Smooth muscle cell (in vitro differentiated cells): ENCODE measurements at regions not wholly inside any gene's neighbourhood (a gene's known extent, or its start where the extent isn't known, plus 50 kb on each side); places are given as distances from the start of the nearest gene placed in this dataset.

Experiments
- DNase-seq: peaks from one replicate; lab custom pipeline; 2025; ENCODE audit not compliant: unreplicated experiment; lab: John Stamatoyannopoulos, UW
- H2AFZ ChIP-seq: fragments of 200-600 bp; sonication (generic); 2 replicates; pipeline ENCODE4 v1.6.0; 2016; ENCODE audit warnings: antibody characterized with exemption, low read depth, mild to moderate bottlenecking
- H3F3A ChIP-seq: fragments of 200-600 bp; sonication (generic); 2 replicates; pipeline ENCODE4 v1.6.0; 2017; ENCODE audit warnings: antibody characterized with exemption, low read depth
- H3K27ac ChIP-seq: fragments of 200-600 bp; sonication (generic); 2 replicates; pipeline ENCODE4 v1.5.1; 2016; ENCODE audit warnings: low read depth, mild to moderate bottlenecking
- H3K27me3 ChIP-seq: fragments of 200-600 bp; sonication (generic); 2 replicates; pipeline ENCODE4 v1.6.1; 2016; ENCODE audit warnings: low read depth, mild to moderate bottlenecking
- H3K36me3 ChIP-seq: fragments of 200-600 bp; sonication (generic); 2 replicates; pipeline ENCODE4 v1.5.1; 2016; ENCODE audit warnings: low read depth
- H3K4me1 ChIP-seq: fragments of 200-600 bp; sonication (generic); 2 replicates; pipeline ENCODE4 v1.5.1; 2016; ENCODE audit warnings: low read depth
- H3K4me2 ChIP-seq: fragments of 200-600 bp; sonication (generic); 2 replicates; pipeline ENCODE4 v1.6.0; 2016; ENCODE audit warnings: mild to moderate bottlenecking
- H3K4me3 ChIP-seq: fragments of 200-600 bp; sonication (generic); 2 replicates; pipeline ENCODE4 v1.5.1; 2016; ENCODE audit warnings: mild to moderate bottlenecking
- H3K79me2 ChIP-seq: fragments of 200-600 bp; sonication (generic); 2 replicates; pipeline ENCODE4 v1.6.0; 2016; ENCODE audit warnings: low read depth, mild to moderate bottlenecking
- H3K9ac ChIP-seq: fragments of 200-600 bp; sonication (generic); 2 replicates; pipeline ENCODE4 v1.6.0; 2016; ENCODE audit warnings: low read depth
- H3K9me3 ChIP-seq: fragments of 200-600 bp; sonication (generic); replicated peaks from 2 replicates; pipeline ENCODE4 v1.5.1; 2016; ENCODE audit warnings: low read depth
- H4K20me1 ChIP-seq: fragments of 200-600 bp; sonication (generic); 2 replicates; pipeline ENCODE4 v1.6.0; 2016; ENCODE audit warnings: low read depth
- WGBS: methylation state at CpG from one replicate; pipeline ENCODE4 v1.1.7; 2016; ENCODE audit warnings: low lambda C conversion rate; 5-methylcytosine and 5-hydroxymethylcytosine counted together
- TF ChIP-seq, protein P1 (sequence below): fragments of 200-600 bp; sonication (generic); IDR thresholded peaks from 2 replicates; pipeline ENCODE4 v1.5.1; 2017; ENCODE audit warnings: borderline replicate concordance, mild to moderate bottlenecking, antibody characterized with exemption; ENCODE audit not compliant: insufficient read depth, poor library complexity, severe bottlenecking

DNA sequence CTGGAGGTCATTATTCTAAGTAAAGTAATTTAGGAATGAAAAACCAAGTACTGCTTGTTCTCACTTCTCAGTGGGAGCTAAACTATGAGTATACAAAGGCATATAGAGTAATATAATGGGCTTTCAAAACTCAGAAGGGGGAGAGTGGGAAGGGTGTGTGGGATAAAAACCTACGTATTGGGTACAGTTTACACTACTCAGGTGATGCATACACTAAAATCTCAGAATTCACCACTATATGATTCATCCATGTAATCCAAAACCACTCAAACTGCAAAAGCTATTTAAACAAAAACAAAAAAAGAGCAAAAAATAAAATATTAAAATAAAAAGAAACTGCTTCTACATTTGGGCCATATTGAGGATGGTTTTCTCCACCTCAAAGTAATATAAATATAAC lies 623.3 kb downstream of the NSUN3 start:
- TF ChIP-seq, protein P1, sequence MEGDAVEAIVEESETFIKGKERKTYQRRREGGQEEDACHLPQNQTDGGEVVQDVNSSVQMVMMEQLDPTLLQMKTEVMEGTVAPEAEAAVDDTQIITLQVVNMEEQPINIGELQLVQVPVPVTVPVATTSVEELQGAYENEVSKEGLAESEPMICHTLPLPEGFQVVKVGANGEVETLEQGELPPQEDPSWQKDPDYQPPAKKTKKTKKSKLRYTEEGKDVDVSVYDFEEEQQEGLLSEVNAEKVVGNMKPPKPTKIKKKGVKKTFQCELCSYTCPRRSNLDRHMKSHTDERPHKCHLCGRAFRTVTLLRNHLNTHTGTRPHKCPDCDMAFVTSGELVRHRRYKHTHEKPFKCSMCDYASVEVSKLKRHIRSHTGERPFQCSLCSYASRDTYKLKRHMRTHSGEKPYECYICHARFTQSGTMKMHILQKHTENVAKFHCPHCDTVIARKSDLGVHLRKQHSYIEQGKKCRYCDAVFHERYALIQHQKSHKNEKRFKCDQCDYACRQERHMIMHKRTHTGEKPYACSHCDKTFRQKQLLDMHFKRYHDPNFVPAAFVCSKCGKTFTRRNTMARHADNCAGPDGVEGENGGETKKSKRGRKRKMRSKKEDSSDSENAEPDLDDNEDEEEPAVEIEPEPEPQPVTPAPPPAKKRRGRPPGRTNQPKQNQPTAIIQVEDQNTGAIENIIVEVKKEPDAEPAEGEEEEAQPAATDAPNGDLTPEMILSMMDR = no peak
- H3K9ac ChIP-seq = no peak overlapping the region
- H3K4me3 ChIP-seq = no peak overlapping the region
- WGBS = 90% methylated on average over 1 of the region's 1 CpG
- DNase-seq = no peak
- no peaks in the 10 kb centered on the region for H3K36me3 ChIP-seq
- H3K4me1 ChIP-seq = no peaks in the 10 kb centered on the region
- no peaks in the 10 kb centered on the region for H3K9me3 ChIP-seq
- H3K79me2 ChIP-seq = no peaks in the 10 kb centered on the region
- H4K20me1 ChIP-seq = no peaks in the 10 kb centered on the region
- no peak overlapping the region for H2AFZ ChIP-seq
- H3K27me3 ChIP-seq = no peaks in the 10 kb centered on the region
- no peak overlapping the region for H3K27ac ChIP-seq
- no peak overlapping the region for H3K4me2 ChIP-seq
- H3F3A ChIP-seq = no peaks in the 10 kb centered on the region

GRCh38 chr3:94693997-94694640 lies 631.3 kb downstream of the NSUN3 start:
- no peak overlapping the region for H2AFZ ChIP-seq
- no peak for DNase-seq
- WGBS = 93% methylated on average over 5 of the region's 5 CpGs
- no peaks in the 10 kb centered on the region for H3K4me1 ChIP-seq
- H3F3A ChIP-seq = no peaks in the 10 kb centered on the region
- TF ChIP-seq, protein P1 = no peak
- H4K20me1 ChIP-seq = no peaks in the 10 kb centered on the region
- no peak overlapping the region for H3K9ac ChIP-seq
- no peaks in the 10 kb centered on the region for H3K36me3 ChIP-seq
- no peaks in the 10 kb centered on the region for H3K9me3 ChIP-seq
- H3K4me3 ChIP-seq = no peak overlapping the region
- H3K27me3 ChIP-seq = no peaks in the 10 kb centered on the region
- H3K27ac ChIP-seq = no peak overlapping the region
- no peak overlapping the region for H3K4me2 ChIP-seq
- no peaks in the 10 kb centered on the region for H3K79me2 ChIP-seq

DNA sequence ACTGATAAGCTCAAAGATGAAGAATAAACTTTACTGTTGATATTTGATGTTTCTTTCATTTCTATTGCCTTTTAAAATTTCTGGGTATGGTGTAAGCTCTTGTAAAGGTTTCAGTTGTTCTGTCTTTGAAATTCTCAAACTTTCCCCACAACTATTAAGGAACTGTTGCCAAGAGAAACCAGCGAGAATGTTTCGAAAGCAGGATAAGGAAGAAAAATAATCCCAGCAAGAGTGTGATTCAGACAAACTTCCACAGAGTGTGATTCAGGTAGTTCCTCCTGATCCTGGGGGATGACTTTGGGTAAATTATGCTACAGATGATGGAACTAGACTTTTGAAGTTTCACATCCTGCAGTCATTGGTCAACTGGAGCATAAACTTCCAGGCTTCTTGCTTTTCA lies 632.0 kb downstream of the NSUN3 start:
- DNase-seq = no peak

More for the DNA sequence above, 632.0 kb downstream of the NSUN3 start:
- Histone ChIP-seq H3F3A (no peaks in the 10 kb centered on the region), H3K36me3 (no peaks in the 10 kb centered on the region), H3K27ac (peak overlapping the region; percentile 2), H3K4me3 (no peak overlapping the region), H4K20me1 (no peaks in the 10 kb centered on the region), H2AFZ (no peak overlapping the region), H3K27me3 (no peaks in the 10 kb centered on the region), H3K79me2 (no peaks in the 10 kb centered on the region), H3K9ac (no peak overlapping the region), H3K4me2 (no peak overlapping the region), H3K4me1 (no peaks in the 10 kb centered on the region), H3K9me3 (no peaks in the 10 kb centered on the region)
- WGBS = 78% methylated on average over 2 of the region's 2 CpGs
- TF ChIP-seq, protein P1 = no peak
